ENCODE measurements at regions not wholly inside any gene's neighbourhood (a gene's known extent, or its start where the extent isn't known, plus 50 kb on each side); places are given as distances from the start of the nearest gene placed in this dataset.

GRCh38 chr18:32867936-32868335 lies 95.1 kb upstream of the KLHL14 start (continued):
- TF ChIP-seq MTA3 (IDR thresholded peaks at IDR 0.05; ENCODE audit: borderline replicate concordance, low read length) (no peak), YY1 (IDR thresholded peaks at IDR 0.05; ENCODE audit: low read depth, low read length) (no peak), SMAD5 (IDR thresholded peaks at IDR 0.05; ENCODE audit: low read depth) (no peak), TAF1 (IDR thresholded peaks at IDR 0.05; ENCODE audit: borderline replicate concordance, low read depth, low read length) (no peak), ZNF207 (IDR thresholded peaks at IDR 0.05; ENCODE audit: borderline replicate concordance) (no peak), SP1 (IDR thresholded peaks at IDR 0.05; ENCODE audit: low read depth, low read length) (no peak), SUZ12 (IDR thresholded peaks at IDR 0.05; ENCODE audit: unreplicated experiment) (no peak), MXI1 (IDR thresholded peaks at IDR 0.05; ENCODE audit: low read depth, low read length) (no peak), DPF2 (IDR thresholded peaks at IDR 0.05) (no peak), PKNOX1 (IDR thresholded peaks at IDR 0.05) (no peak), KLF5 (IDR thresholded peaks at IDR 0.05; ENCODE audit: partially characterized antibody) (no peak), NR2F1 (conservative IDR thresholded peaks at IDR 0.05) (no peak)

- WGBS (ENCODE audit: insufficient coverage, insufficient replicate concordance, low lambda C conversion rate, missing lambda C conversion rate): 40% methylated on average over 6 of the region's 6 CpGs
- POLR2A ChIA-PET: no interaction called here
- SMC1A ChIA-PET (ENCODE audit: uncharacterized antibody, unreplicated experiment): interaction anchor here (1.1 kb wide), 1 partner anchor 25 kb away, joined by 3 read pairs; no protein-coding TSS in a partner anchor
- FAIRE-seq (no peak), ATAC-seq (no peak), DNase-seq (ENCODE audit: low read depth, low spot score) (no peak)
- CTCF ChIA-PET: interaction anchor here (0.6 kb wide), 1 partner anchor 704 kb away, joined by 3 read pairs; no protein-coding TSS in a partner anchor
- Histone ChIP-seq H3K79me2 (ENCODE audit: control insufficient read depth, insufficient read depth, low read length) (no peaks in the 10 kb centered on the region), H3K27me3 (replicated peaks in 1 of 2; ENCODE audit: control insufficient read depth in 2 of 2, insufficient read depth in 2 of 2, low read length in 1 of 2) (no peaks in the 10 kb centered on the region; a peak in 1 of 4 replicates), H2AFZ (ENCODE audit: control insufficient read depth, low read depth, low read length) (no peak overlapping the region), H3K4me2 (ENCODE audit: control insufficient read depth, insufficient read depth) (no peak overlapping the region), H4K20me1 (ENCODE audit: control insufficient read depth, insufficient read depth) (no peaks in the 10 kb centered on the region), H3K27ac (ENCODE audit: control insufficient read depth, insufficient read depth) (no peak overlapping the region), H3K9ac (ENCODE audit: control insufficient read depth, insufficient read depth, low read length) (no peak overlapping the region), H3K4me1 (ENCODE audit: control insufficient read depth, insufficient read depth, low read length) (no peaks in the 10 kb centered on the region), H3K36me3 (ENCODE audit: control insufficient read depth in 2 of 2, insufficient read depth in 2 of 2, low read length in 1 of 2) (no peaks in the 10 kb centered on the region), H3K4me3 (no peak overlapping the region), H3K9me3 (replicated peaks; ENCODE audit: control insufficient read depth, insufficient read depth, low read length) (no peaks in the 10 kb centered on the region)
- in situ Hi-C loops (cut with MboI) (no loop called here), intact Hi-C loops (cut with micrococcal nuclease; ENCODE audit: unreplicated experiment) (no loop called here)
- RAD21 ChIA-PET (ENCODE audit: unreplicated experiment): no interaction called here
- BruUV-seq (replicated peaks): no TSS peak
- TF ChIP-seq PRDM15 (CRISPR knock-in tag; IDR thresholded peaks at IDR 0.05) (no peak), TAF1 (IDR thresholded peaks at IDR 0.05; ENCODE audit: borderline replicate concordance, low read depth, low read length) (no peak), ELK1 (IDR thresholded peaks at IDR 0.05; ENCODE audit: low read depth, low read length) (no peak), POLR2AphosphoS2 (IDR thresholded peaks at IDR 0.05; ENCODE audit: low read depth, low read length) (no peak), SMAD1 (IDR thresholded peaks at IDR 0.05; ENCODE audit: low read depth, partially characterized antibody) (no peak), CREM (IDR thresholded peaks at IDR 0.05; ENCODE audit: low read depth) (no peak), ZNF274 (IDR thresholded peaks at IDR 0.05; ENCODE audit: insufficient read depth, insufficient read length) (no peak), EED (IDR thresholded peaks at IDR 0.05; ENCODE audit: low read depth) (no peak), RAD21 (IDR thresholded peaks at IDR 0.05; ENCODE audit: insufficient read depth, low read depth, low read length) (no peak)
These were observed 94.5 kb upstream of the KLHL14 start for GRCh38 chr18:32867330-32867729.

Data from GM12878 (cell line).